T-helper 2 cell treated with Interferon-gamma antibody and Interleukin-4, amounts not matched to agents 5 μg/mL and 100 μg/mL, for 36 hours (primary cell): ENCODE measurements at regions not wholly inside any gene's neighbourhood (a gene's known extent, or its start where the extent isn't known, plus 50 kb on each side); places are given as distances from the start of the nearest gene placed in this dataset.
"Not testable (repeated sequence)": the region's sequence is repeated elsewhere in the genome, so short reads cannot be mapped to it uniquely, and the experiment has no call there.

Experiments used
- DNase-seq: peaks from one replicate; pipeline ENCODE4 v3.0.0; 2021; ENCODE audit warnings: low spot score
- H3K27ac Mint-ChIP-seq: one replicate; pipeline ENCODE4 v1.8.0; 2021; ENCODE audit warnings: mild to moderate bottlenecking, mixed read lengths
- H3K27me3 Mint-ChIP-seq: one replicate; pipeline ENCODE4 v1.8.0; 2021; ENCODE audit warnings: low read depth, mixed read lengths
- H3K36me3 Mint-ChIP-seq: one replicate; pipeline ENCODE4 v1.8.0; 2021; ENCODE audit warnings: low read depth, mixed read lengths
- H3K4me1 Mint-ChIP-seq: one replicate; pipeline ENCODE4 v1.8.0; 2021; ENCODE audit warnings: low read depth, mixed read lengths
- H3K4me3 Mint-ChIP-seq: one replicate; pipeline ENCODE4 v1.8.0; 2022; ENCODE audit warnings: mild to moderate bottlenecking, moderate library complexity, mixed read lengths
- H3K9me3 Mint-ChIP-seq: one replicate; pipeline ENCODE4 v1.8.0; 2021; ENCODE audit warnings: mixed read lengths

DNA sequence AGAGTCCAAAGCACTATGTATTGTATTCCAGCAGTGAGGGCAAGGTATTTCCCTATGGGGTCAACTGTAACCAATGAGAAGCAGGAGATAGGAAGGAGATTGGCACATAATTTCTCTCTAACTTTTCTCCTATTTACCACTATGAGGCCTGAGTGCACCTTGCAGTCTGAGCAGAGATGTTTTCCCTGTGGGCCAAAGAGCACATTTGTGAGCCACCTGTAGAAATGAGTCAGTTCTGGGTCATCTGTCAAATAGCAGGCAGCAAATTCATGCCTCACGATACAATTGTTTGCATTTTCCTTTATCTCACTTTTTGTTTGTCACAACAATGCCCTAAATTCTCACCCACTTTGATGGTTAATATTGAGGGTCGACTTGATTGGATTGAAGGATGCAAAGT, 547.2 kb upstream of the NCAM2 start:
- Mint-ChIP-seq H3K4me3 (no peak overlapping the region), H3K36me3 (no peaks in the 10 kb centered on the region), H3K9me3 (peaks cover 23% of the 10 kb centered on the region), H3K4me1 (no peaks in the 10 kb centered on the region), H3K27me3 (no peaks in the 10 kb centered on the region), H3K27ac (no peak overlapping the region)
- DNase-seq: no peak

DNA sequence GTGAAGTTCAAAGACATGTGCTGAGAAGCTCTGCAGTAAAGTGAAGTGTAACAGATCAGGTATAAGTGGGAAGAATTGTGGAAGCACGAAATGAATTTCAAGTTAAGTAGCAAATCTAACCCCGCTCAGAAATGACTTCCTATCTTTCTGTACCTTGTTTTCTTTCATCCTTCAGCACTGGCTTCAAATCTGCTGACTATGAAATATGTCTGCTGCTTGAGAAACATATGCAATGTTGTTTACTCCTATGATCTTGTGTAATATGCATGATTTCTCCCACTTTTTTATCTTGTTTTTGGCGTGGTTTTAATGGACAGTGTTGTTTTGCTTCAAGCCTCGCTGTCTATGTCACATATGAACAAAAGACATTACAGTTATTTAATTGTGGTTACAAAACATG, 545.3 kb upstream of the NCAM2 start:
- H3K9me3 Mint-ChIP-seq: peaks cover 23% of the 10 kb centered on the region
- DNase-seq: no peak
- H3K36me3 Mint-ChIP-seq: no peaks in the 10 kb centered on the region
- H3K4me3 Mint-ChIP-seq: no peak overlapping the region
- no peaks in the 10 kb centered on the region for H3K27me3 Mint-ChIP-seq
- H3K4me1 Mint-ChIP-seq: no peaks in the 10 kb centered on the region
- no peak overlapping the region for H3K27ac Mint-ChIP-seq

DNA sequence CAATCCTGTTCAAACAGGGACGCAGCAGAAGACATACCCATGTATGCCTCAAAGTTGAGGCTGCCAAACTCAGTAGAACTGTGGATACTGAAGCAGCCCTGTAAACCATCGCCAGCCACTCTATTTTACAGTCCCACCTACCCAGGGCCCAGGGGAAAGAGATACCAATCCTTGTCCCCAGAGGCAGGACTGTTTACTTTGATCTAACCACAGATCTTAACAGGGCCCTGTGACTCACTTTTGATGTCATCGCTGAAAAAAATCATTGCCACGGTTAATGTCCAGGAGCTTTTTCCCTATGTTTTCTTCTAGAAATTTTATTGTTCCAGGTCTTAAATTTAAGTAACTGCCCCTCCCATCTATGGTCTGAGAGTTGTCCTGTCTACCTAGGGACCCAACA, 538.4 kb upstream of the NCAM2 start:
- Mint-ChIP-seq H3K4me1 (no peaks in the 10 kb centered on the region), H3K9me3 (peaks cover 17% of the 10 kb centered on the region)

DNA sequence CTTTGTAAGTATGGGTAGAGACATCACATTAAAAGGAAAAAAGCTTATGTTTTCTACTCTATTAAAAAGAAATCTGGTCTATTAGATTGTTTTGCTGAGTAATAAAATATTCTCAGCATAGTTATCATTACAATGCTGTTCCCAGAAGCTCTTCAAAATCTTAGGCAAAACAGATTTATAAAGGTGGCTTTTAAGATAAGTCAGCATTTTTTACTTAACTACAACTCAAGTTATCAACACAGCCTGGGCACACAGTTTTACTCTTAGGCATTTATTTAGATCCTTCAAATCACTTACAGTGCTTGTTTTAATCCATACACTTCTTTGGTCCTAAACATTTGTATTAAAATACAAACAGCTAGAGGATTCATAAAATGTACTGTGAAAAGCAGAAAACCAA, 534.8 kb upstream of the NCAM2 start:
- Mint-ChIP-seq H3K27ac (no peak overlapping the region), H3K4me3 (no peak overlapping the region), H3K36me3 (no peaks in the 10 kb centered on the region), H3K27me3 (no peaks in the 10 kb centered on the region), H3K9me3 (peaks cover 22% of the 10 kb centered on the region), H3K4me1 (no peaks in the 10 kb centered on the region)
- no peak for DNase-seq

More for the DNA sequence above, 538.4 kb upstream of the NCAM2 start:
- H3K4me3 Mint-ChIP-seq: no peak overlapping the region
- H3K36me3 Mint-ChIP-seq: no peaks in the 10 kb centered on the region
- no peak for DNase-seq
- H3K27ac Mint-ChIP-seq: no peak overlapping the region
- no peaks in the 10 kb centered on the region for H3K27me3 Mint-ChIP-seq

DNA sequence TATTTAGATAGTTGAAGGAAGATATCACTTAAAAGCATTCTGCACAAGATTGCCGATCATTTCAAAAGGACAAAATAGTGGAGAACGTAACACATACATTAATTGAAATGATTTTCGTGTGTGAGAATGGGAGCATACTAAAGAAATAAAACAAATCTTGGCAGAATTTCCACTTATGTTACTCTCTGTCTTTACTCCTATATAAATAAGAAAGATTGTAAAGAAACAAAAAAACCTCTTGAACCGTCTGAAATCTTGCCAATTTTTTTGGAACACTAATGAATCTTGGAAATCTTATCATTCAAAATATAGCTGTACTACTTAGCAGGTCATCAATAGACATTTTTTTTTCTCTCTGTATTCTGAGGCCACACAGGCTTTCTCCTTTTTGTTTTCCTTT, 528.8 kb upstream of the NCAM2 start:
- H3K4me1 Mint-ChIP-seq: no peaks in the 10 kb centered on the region

DNA sequence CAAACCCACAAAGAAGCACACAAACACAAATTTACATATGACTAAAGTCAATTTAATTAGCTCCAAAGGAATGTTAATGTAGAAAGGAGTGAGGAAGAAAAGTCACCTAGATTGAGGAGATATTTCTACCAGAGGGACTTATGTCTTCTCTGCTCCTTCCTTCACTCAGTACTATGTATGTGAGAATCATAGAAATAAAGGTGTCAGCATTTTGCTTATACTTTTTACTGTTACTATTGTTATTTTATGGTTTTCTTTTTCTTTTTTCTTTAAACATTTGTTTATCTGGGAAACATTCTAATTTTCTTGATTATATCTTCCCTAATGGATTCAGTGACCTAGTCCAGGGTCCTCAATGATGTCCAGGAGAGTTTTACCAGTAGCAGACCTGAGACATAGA, 511.9 kb upstream of the NCAM2 start:
- no peak for DNase-seq
- Mint-ChIP-seq H3K4me3 (no peak overlapping the region), H3K36me3 (no peaks in the 10 kb centered on the region), H3K27me3 (no peaks in the 10 kb centered on the region), H3K4me1 (no peaks in the 10 kb centered on the region), H3K9me3 (peaks cover 22% of the 10 kb centered on the region), H3K27ac (no peak overlapping the region)

More for the DNA sequence above, 528.8 kb upstream of the NCAM2 start:
- H3K27ac Mint-ChIP-seq: no peak overlapping the region
- H3K36me3 Mint-ChIP-seq: no peaks in the 10 kb centered on the region
- no peaks in the 10 kb centered on the region for H3K27me3 Mint-ChIP-seq
- H3K4me3 Mint-ChIP-seq: no peak overlapping the region
- peaks cover 32% of the 10 kb centered on the region for H3K9me3 Mint-ChIP-seq
- no peak for DNase-seq

DNA sequence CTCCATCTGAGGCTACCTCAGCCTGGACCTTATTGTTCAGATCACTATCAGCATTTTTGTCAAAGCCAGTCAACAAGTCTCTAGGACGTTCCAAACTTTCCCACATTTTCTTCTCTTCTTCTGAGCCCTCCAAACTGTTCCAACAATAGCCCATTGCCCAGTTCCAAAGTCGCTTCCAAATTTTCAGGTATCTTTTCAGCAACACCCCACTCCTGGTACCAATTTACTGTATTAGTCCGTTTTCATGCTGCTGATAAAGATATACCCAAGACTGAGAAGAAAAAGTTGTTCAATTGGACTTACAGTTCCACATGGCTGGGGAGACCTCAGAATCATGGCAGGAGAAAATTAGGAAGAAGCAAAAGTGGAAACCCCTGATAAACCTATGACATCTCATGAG, 495.3 kb upstream of the NCAM2 start:
- H3K27me3 Mint-ChIP-seq, H3K4me1 Mint-ChIP-seq, H3K4me3 Mint-ChIP-seq, H3K27ac Mint-ChIP-seq, DNase-seq, H3K36me3 Mint-ChIP-seq: not testable (repeated sequence)
- peaks cover 82% of the 10 kb centered on the region for H3K9me3 Mint-ChIP-seq

DNA sequence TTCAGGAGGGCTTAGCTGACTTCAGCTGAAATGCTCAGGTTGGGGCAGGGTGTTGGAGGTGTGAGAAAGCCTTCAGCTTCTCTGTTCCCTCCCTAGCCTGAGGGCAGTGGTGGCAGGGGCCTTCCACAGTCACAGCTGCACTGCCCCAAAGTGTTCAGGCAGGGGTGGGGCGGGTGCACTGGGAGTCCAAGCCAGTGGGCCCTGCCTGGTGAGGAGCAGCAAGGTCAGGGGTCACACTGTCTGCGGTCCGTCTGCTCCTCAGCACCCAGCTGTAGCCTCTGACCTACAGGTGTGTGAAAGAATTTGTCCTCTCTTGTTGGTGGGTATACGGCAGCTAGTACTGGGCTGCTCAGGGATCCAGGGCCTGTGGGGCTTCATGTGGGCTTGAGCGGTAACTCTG, 490.4 kb upstream of the NCAM2 start:
- no peaks in the 10 kb centered on the region for H3K27me3 Mint-ChIP-seq
- H3K36me3 Mint-ChIP-seq: no peaks in the 10 kb centered on the region
- no peak for DNase-seq

DNA sequence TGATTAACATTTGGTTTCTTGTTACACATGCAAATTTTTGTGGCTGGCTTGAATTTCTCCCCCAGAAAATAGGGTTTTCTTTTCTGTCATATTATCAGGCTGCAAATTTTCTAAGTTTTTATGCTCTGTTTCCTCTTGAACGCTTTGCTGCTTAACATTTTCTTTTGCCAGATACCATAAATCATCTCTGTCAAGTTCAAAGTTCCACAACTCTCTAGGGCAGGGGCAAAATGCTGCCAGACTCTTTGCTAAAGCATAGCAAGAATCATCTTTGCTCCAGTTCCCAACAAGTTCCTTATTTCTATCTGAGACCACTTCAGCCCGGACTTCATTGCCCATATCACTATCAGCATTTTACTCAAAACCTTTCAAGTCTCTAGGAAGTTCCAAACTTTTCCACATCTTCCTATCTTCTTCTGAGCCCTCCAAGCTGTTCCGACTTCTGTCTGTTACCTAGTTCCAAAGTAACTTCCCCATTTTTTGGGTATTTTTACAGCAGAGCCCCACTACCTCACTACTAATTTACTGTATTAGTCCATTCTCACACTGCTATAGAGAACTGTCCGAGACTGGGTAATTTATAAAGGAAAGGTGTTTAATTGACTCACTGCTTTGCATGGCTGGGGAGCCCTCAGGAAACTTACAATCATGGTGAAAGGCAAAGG, 486.9 kb upstream of the NCAM2 start:
- DNase-seq: no peak
- H3K4me3 Mint-ChIP-seq: no peak overlapping the region
- no peak overlapping the region for H3K27ac Mint-ChIP-seq
- no peaks in the 10 kb centered on the region for H3K27me3 Mint-ChIP-seq
- peaks cover 48% of the 10 kb centered on the region for H3K9me3 Mint-ChIP-seq
- H3K4me1 Mint-ChIP-seq: no peaks in the 10 kb centered on the region
- H3K36me3 Mint-ChIP-seq: no peaks in the 10 kb centered on the region

More for the DNA sequence above, 490.4 kb upstream of the NCAM2 start:
- Mint-ChIP-seq H3K4me1 (no peaks in the 10 kb centered on the region), H3K27ac (no peak overlapping the region), H3K9me3 (peaks cover 67% of the 10 kb centered on the region), H3K4me3 (no peak overlapping the region)

DNA sequence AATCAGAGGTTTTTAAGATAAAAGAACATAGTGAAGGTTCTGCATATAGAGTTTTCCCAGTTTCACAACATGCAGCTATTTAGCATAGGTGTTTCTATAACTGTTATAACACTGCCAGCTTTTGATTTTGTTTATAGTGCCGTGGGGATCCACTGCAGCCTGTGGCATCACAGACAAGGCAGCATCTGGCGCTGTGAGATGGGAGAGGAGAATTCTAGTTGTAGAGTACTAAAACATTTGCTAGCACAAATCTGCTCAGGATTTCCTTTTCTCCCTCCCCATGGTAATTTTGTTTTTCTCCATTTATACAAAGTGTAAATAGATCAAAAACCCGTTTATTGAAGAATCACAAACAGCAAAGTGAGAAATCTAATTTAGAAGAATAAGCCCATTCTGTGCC, 482.8 kb upstream of the NCAM2 start:
- DNase-seq: no peak
- H3K27me3 Mint-ChIP-seq: no peaks in the 10 kb centered on the region
- H3K36me3 Mint-ChIP-seq: no peaks in the 10 kb centered on the region
- no peak overlapping the region for H3K4me3 Mint-ChIP-seq
- peaks cover 40% of the 10 kb centered on the region for H3K9me3 Mint-ChIP-seq
- H3K4me1 Mint-ChIP-seq: no peaks in the 10 kb centered on the region
- no peak overlapping the region for H3K27ac Mint-ChIP-seq

DNA sequence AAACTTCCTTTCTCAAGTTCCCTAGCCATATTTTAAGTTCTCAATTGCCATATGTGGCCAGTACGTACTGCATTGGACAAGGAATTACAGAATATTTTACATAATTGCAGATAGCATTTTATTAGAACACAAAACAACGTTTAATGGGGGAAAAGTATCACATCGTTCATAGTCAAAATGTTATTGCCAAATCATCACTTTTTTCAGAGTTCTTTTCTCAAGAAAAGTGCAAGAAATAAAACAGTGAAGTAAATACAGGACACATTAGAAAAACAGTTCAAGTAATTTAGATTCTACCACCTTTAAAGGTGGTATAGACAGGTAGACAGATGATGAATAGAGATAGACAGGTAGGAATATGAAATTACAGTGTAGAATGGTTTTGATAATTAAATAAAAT, 479.1 kb upstream of the NCAM2 start:
- Mint-ChIP-seq H3K4me3 (no peak overlapping the region), H3K36me3 (no peaks in the 10 kb centered on the region), H3K4me1 (no peaks in the 10 kb centered on the region), H3K9me3 (peaks cover 40% of the 10 kb centered on the region), H3K27ac (no peak overlapping the region), H3K27me3 (no peaks in the 10 kb centered on the region)
- DNase-seq: no peak

DNA sequence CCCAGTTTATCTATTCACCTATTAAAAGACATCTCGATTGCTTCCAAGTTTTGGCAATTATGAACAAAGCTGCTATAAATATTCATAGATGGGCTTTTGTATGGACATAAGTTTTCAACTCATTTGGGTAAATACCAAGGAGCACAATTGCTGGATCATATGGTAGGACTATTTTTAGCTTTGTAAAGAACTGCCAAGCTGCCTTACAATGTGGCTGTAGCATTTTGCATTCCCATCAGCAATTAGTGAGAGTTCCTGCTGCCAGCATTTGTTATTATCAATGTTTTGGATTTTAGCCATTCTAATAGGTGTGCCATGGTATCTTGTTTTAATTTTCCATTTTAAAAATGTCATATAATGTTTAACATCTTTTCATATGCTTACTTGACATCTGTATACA, 475.6 kb upstream of the NCAM2 start:
- Mint-ChIP-seq H3K27me3 (no peaks in the 10 kb centered on the region), H3K4me3 (no peak overlapping the region), H3K27ac (no peak overlapping the region), H3K36me3 (no peaks in the 10 kb centered on the region), H3K9me3 (peaks cover 33% of the 10 kb centered on the region), H3K4me1 (no peaks in the 10 kb centered on the region)
- no peak for DNase-seq

DNA sequence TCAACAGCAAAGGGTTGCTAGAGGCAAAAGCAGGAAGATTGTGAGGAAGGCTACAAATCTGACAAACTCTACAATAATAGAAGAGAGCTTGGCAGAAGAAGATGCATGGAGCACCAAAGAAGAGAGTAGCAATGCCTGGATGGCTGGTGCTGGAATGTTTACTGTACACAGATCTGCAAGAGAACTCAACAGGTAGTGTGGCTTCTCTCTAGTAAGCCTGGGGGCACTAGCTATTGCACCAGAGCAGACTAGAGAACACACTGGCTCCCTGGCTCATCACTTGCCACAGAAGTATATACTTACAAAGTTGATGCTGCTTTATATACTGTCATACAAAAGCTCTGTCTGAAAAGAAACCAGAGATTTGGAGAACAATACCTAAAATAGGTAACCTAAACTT, 475.0 kb upstream of the NCAM2 start:
- Mint-ChIP-seq H3K27me3 (no peaks in the 10 kb centered on the region), H3K4me1 (no peaks in the 10 kb centered on the region), H3K27ac (no peak overlapping the region), H3K36me3 (no peaks in the 10 kb centered on the region), H3K9me3 (peaks cover 33% of the 10 kb centered on the region), H3K4me3 (no peak overlapping the region)
- DNase-seq: no peak

DNA sequence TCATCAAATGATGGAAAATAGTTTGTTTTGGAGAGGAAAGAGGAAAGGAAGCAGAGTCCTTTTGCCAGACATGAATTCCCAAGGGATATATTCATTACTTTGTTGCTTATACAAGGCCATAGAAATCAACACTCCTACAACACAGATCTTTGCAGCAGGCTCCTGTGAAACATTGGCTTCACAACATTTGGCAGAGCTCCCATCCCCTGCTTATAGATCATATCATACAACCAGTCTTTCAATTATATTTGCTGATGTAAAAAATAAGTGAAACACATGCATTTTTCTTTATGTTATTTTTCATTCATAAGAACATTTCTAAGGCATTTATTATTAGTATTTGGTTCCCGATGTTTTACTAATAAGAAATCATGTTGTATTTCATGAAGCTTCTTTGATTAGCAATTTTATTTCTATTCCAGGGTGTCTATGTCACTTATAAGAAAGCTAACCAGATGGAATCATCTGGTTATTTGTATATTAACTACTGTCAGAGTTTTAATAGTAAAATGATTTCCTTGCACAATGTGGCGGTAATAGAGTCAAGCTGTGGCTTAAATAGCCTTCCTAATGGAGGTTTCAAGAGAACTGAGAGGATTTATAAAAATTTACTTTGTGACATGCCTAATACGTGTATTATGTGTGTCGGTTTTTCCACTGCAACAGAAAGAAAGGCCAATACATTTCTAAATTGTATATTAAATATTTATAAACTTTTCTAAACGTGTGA, 470.3 kb upstream of the NCAM2 start:
- H3K4me1 Mint-ChIP-seq: no peaks in the 10 kb centered on the region
- H3K4me3 Mint-ChIP-seq: no peak overlapping the region
- peaks cover 39% of the 10 kb centered on the region for H3K9me3 Mint-ChIP-seq
- no peaks in the 10 kb centered on the region for H3K36me3 Mint-ChIP-seq
- no peak overlapping the region for H3K27ac Mint-ChIP-seq
- DNase-seq: no peak
- no peaks in the 10 kb centered on the region for H3K27me3 Mint-ChIP-seq

DNA sequence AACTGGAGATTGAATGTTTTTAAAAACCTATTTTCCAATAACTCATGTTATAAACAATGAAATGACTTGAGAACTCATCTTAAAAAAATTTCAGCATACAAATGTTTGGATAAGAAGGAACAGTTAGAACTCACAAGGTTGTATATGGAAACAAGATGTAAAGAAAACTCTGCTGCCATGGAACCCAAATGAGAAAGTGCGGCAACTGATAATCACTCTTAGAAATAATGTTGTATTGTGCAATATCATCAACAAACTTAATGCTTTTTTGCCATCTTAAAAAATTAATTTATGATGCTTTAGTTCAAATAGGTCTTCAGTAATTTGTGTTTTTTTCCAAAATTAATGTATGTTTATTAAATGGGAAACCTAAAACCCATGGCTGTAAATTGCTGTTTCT, 461.1 kb upstream of the NCAM2 start:
- no peak for DNase-seq
- Mint-ChIP-seq H3K4me1 (no peaks in the 10 kb centered on the region), H3K27me3 (no peaks in the 10 kb centered on the region), H3K4me3 (no peak overlapping the region), H3K27ac (no peak overlapping the region), H3K9me3 (peaks cover 33% of the 10 kb centered on the region), H3K36me3 (no peaks in the 10 kb centered on the region)
